Lung (tissue), 11 donors: ENCODE measurements at regions not wholly inside any gene's neighbourhood (a gene's known extent, or its start where the extent isn't known, plus 50 kb on each side); places are given as distances from the start of the nearest gene placed in this dataset.

Experiments
- ATAC-seq: fragments of 200-7000 bp; cut with Tn5 transposase; one replicate; pipeline ENCODE4 v1.9.1; 2020; ENCODE audit warnings: moderate number of reproducible peaks; ENCODE audit not compliant: insufficient read depth, low FRiP score
- DNase-seq, 3 donors: peaks; one replicate each; pipeline ENCODE4 v3.0.0-alpha.2; 2013 to 2017
- H3K27ac ChIP-seq, 2 donors: one replicate each; pipeline ENCODE4 v1.5.1; 2013; ENCODE audit warnings: mild to moderate bottlenecking in 2 of 2, moderate library complexity in 2 of 2, control low read depth in 1 of 2, inconsistent platforms in 1 of 2, low read depth in 1 of 2, low read length in 1 of 2
- H3K27me3 ChIP-seq, 3 donors: one replicate each; pipeline ENCODE4 v1.5.1; 2013; ENCODE audit warnings: low read length in 2 of 3; ENCODE audit not compliant: control insufficient read depth in 3 of 3, insufficient read depth in 3 of 3
- H3K36me3 ChIP-seq, 4 donors: one replicate each; pipeline ENCODE4 v1.5.1; 2013; ENCODE audit warnings: low read length in 4 of 4, mild to moderate bottlenecking in 1 of 4, moderate library complexity in 1 of 4; ENCODE audit not compliant: control insufficient read depth in 4 of 4, insufficient read depth in 4 of 4
- H3K4me1 ChIP-seq, 5 donors: one replicate each; pipeline ENCODE4 v1.5.1; 2013; ENCODE audit warnings: low read length in 5 of 5, mild to moderate bottlenecking in 2 of 5, moderate library complexity in 1 of 5; ENCODE audit not compliant: control insufficient read depth in 5 of 5, insufficient read depth in 5 of 5
- H3K4me3 ChIP-seq: one replicate; pipeline ENCODE4 v1.5.1; 2013; ENCODE audit warnings: mild to moderate bottlenecking, control low read depth, moderate library complexity
- H3K9ac ChIP-seq, 2 donors: one replicate each; pipeline ENCODE4 v1.5.1; 2013; ENCODE audit warnings: low read length in 2 of 2, control low read depth in 1 of 2; ENCODE audit not compliant: insufficient read depth in 1 of 2
- H3K9me3 ChIP-seq, 4 donors: one replicate each; pipeline ENCODE4 v1.5.1; 2013; ENCODE audit warnings: low read length in 3 of 4, mild to moderate bottlenecking in 1 of 4, moderate library complexity in 1 of 4; ENCODE audit not compliant: control insufficient read depth in 4 of 4, insufficient read depth in 3 of 4
- CTCF ChIP-seq: IDR thresholded peaks from 2 replicates; pipeline ENCODE4 v1.5.1; 2012; ENCODE audit warnings: mild to moderate bottlenecking; ENCODE audit errors: control extremely low read depth, extremely low read depth
- WGBS, 2 donors: extraction: QIAGEN DNeasy Blood & Tissue Kit; methylation state at CpG; one replicate each; pipeline ENCODE4 v1.1.7; 2013; 5-methylcytosine and 5-hydroxymethylcytosine counted together
- donor health status: control.
- donor health status: control.
- donor health status: Bipolar disorder and iron deficiency.
- donor health status: healthy.
- donor health status: DM: yes; HTN: yes; CAD: no.

GRCh38 chrX:1075741-1076140 is 136.7 kb downstream of the CRLF2 start:
- DNase-seq: no peak
- 96% methylated on average over 7 of the region's 7 CpGs for WGBS, 2 donors

DNA sequence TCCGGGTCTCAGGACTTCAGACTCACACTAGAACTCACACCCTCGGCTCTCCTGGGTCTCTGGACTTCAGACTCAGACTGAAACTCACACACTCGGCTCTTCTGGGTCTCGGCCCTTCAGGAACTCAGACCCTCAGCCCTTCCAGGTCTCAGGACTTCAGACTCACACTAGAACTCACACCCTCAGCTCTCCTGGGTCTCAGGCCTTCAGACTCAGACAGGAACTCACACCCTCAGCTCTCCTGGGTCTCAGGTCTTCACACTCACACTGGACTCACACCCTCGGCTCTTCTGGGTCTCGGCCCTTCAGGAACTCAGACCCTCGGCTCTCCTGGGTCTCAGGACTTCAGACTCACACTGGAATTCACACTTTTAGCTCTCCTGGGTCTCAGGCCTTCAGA is 137.3 kb downstream of the CRLF2 start:
- TF ChIP-seq CTCF: no peak
- WGBS, 2 donors: 85 to 95% methylated on average over 7 of the region's 7 CpGs
- H3K4me1 ChIP-seq: no peaks in the 10 kb centered on the region
- peaks cover 0 to 17% (median 3%) of the 10 kb centered on the region in 4 donors for H3K9me3 ChIP-seq
- no peaks in the 10 kb centered on the region for H3K36me3 ChIP-seq
- no peak overlapping the region for H3K27ac ChIP-seq
- no peak for DNase-seq
- H3K27me3 ChIP-seq: no peaks in the 10 kb centered on the region
- ATAC-seq: no peak
- H3K4me3 ChIP-seq: no peak overlapping the region
- no peak overlapping the region for H3K9ac ChIP-seq

More at GRCh38 chrX:1075741-1076140, 136.7 kb downstream of the CRLF2 start:
- Histone ChIP-seq H3K9ac (no peak overlapping the region), H3K36me3 (no peaks in the 10 kb centered on the region), H3K4me3 (no peak overlapping the region), H3K9me3 (peaks cover 0 to 18% (median 3%) of the 10 kb centered on the region in 4 donors), H3K4me1 (no peaks in the 10 kb centered on the region), H3K27ac (no peak overlapping the region), H3K27me3 (no peaks in the 10 kb centered on the region)
- ATAC-seq: no peak
- TF ChIP-seq CTCF: no peak

DNA sequence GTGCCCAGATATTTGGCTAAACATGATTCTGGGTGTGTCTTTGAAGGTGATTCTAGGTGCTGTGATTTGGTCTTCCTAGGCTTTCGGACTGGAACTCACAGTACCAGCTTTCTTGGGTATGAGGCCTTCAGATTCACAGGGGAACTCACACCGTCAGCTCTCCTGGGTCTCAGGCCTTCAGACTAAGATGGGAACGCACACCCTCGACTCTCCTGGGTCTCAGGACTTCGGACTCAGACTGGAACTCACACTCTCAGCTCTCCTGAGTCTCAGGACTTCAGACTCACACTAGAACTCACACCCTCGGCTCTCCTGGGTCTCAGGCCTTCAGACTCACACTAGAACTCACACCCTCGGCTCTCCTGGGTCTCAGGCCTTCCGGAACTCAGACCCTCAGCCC is 137.7 kb downstream of the CRLF2 start:
- H3K36me3 ChIP-seq: no peaks in the 10 kb centered on the region
- DNase-seq (no peak), ATAC-seq (no peak)
- H3K4me1 ChIP-seq: no peaks in the 10 kb centered on the region
- H3K9me3 ChIP-seq: peaks cover 0 to 15% (median 3%) of the 10 kb centered on the region in 4 donors
- no peak overlapping the region for H3K4me3 ChIP-seq
- TF ChIP-seq CTCF: no peak
- H3K9ac ChIP-seq: no peak overlapping the region
- H3K27me3 ChIP-seq: no peaks in the 10 kb centered on the region
- WGBS, 2 donors: 69 to 93% methylated on average over 8 of the region's 8 CpGs
- no peak overlapping the region for H3K27ac ChIP-seq

GRCh38 chrX:1074172-1074571 is 138.3 kb downstream of the CRLF2 start:
- Histone ChIP-seq H3K27ac (no peak overlapping the region), H3K27me3 (no peaks in the 10 kb centered on the region), H3K9me3 (peaks cover 0 to 15% (median 3%) of the 10 kb centered on the region in 4 donors), H3K4me1 (no peaks in the 10 kb centered on the region), H3K4me3 (no peak overlapping the region), H3K9ac (no peak overlapping the region), H3K36me3 (no peaks in the 10 kb centered on the region)
- no peak for TF ChIP-seq CTCF
- ATAC-seq (no peak), DNase-seq (no peak)
- 90 to 93% methylated on average over 3 of the region's 3 CpGs for WGBS, 2 donors
